Stimulated activated CD8-positive, alpha-beta memory T cell treated with anti-CD3 and anti-CD28 coated beads, Interleukin-2, amount 100 ng/mL, for 1 hour (primary cell): ENCODE measurements at regions not wholly inside any gene's neighbourhood (a gene's known extent, or its start where the extent isn't known, plus 50 kb on each side); places are given as distances from the start of the nearest gene placed in this dataset.

Source experiments
- DNase-seq, 2 donors: peaks; one replicate each; pipeline ENCODE4 v3.0.0-alpha.2; 2020; ENCODE audit warnings: low read depth in 2 of 2

- DNase-seq: no peak
Observed at GRCh38 chr4:60013464-60014184, 1186.5 kb upstream of the ADGRL3 start.

GRCh38 chr4:60016971-60017370, 1183.2 kb upstream of the ADGRL3 start:
- DNase-seq: no peak

DNA sequence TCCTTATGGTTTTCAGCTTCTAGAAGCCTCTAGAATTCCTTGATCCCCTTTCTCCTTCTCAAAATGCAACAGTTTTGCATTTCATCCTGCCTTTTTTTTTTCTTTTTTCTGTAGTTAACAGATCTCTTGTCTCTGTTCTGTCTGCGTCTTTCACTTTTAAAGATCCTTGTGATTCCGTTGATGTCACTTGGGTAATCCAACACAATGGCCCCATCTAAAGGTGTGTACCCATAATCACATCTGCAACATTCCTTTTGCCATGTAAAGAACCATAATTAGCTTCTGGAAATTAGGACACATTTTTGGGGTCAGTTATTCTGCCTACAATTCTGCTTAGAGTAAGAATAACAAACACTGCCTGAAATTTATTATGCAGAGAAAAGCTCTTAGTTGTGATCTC, 1180.9 kb upstream of the ADGRL3 start:
- no peak for DNase-seq

GRCh38 chr4:60019946-60020345, 1180.2 kb upstream of the ADGRL3 start:
- no peak for DNase-seq

GRCh38 chr4:60020389-60020788, 1179.7 kb upstream of the ADGRL3 start:
- DNase-seq: no peak

GRCh38 chr4:60033826-60034225, 1166.3 kb upstream of the ADGRL3 start:
- DNase-seq: no peak

DNA sequence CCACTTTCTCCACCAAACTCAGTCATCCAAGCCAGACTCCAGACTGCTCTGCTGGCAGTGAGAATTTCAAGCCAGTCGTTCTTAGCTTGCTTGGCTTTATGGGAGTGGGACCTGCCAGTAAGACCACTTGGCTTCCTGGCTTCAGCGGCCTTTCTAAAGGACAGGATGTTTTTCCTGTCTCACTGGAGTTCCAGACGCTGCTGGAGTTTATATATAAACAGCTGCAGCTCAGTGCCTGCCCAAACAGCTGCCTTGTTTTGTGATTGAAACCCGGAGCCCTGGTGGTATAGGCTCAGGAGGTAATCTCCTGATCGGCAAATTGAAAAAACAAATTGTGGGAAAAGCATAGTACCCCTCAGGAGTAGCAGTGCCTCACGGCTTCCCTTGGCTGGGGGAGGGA, 1165.8 kb upstream of the ADGRL3 start:
- no peak for DNase-seq

- no peak for DNase-seq
Observed at GRCh38 chr4:60039908-60040307, 1160.2 kb upstream of the ADGRL3 start.

DNA sequence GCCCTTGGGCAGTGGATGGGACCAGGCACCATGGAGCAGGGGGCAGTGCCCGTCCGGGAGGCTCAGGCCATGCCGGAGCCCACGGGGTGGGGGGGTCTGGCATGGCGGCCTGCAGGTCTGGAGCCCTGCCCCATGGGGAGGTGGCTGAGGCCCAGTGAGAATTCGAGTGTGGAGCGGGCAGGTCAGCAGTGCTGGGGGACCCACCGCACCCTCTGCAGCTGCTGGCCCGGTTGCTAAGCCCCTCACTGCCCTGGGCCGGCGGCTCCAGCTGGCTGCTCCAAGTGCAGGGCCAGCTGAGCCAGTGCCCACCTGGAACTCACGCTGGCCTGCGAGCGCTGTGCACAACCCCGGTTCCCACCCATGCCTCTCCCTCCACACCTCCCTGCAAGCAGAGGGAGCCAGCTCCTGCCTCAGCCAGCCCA, 1157.9 kb upstream of the ADGRL3 start:
- DNase-seq: no peak

- DNase-seq: no peak
Observed at GRCh38 chr4:60042941-60043340, 1157.2 kb upstream of the ADGRL3 start.

GRCh38 chr4:60078984-60079383, 1121.1 kb upstream of the ADGRL3 start:
- DNase-seq: no peak

DNA sequence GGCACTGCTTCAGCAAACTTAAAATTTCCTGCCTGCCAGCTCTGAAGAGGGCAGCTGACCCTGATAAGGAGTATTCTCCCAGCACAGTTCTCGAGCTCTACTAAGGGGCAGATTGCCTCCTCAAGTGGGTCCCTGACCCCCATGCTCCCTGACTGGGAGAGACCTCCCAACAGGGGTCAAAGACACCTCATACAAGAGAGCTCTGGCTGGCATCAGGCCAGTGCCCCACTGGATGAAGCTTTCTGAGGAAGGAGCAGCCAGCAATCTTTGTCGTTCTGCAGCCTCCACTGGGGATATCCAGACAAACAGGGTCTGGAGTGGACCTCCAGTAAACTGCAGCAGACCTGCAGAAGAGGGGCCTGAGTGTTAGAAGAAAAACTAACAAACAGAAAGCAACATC, 1118.3 kb upstream of the ADGRL3 start:
- DNase-seq: no peak

DNA sequence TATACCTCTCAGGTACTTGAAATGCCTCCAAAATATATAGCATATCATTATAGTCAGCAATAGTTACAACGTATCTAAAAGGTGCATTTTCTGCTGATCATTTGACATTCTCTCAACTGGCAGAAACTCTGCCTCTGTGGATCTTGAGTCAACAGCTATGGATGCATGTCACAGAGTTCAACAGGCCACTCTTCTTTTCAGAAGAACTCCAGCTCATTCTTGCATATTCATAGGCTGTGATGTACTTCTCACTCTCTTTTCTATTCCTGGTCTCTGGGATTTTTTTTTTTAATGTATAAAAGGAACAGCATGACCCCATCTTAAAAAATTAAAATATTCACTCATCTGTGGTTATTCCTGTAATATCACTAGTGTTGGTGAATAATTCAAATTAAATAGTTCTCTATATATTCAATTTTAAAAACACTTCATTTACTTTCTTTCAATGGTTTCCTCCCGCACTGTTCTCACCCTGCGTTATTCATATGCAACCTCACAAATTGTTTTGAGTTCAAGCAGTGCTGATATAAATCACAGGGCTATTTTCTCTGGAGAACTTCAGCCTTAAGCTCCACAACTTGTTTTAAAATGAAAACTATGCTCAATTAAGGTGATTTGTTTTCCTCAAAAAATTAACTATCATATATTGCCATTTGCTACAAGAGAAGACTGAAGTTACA, 1111.2 kb upstream of the ADGRL3 start:
- no peak for DNase-seq

DNA sequence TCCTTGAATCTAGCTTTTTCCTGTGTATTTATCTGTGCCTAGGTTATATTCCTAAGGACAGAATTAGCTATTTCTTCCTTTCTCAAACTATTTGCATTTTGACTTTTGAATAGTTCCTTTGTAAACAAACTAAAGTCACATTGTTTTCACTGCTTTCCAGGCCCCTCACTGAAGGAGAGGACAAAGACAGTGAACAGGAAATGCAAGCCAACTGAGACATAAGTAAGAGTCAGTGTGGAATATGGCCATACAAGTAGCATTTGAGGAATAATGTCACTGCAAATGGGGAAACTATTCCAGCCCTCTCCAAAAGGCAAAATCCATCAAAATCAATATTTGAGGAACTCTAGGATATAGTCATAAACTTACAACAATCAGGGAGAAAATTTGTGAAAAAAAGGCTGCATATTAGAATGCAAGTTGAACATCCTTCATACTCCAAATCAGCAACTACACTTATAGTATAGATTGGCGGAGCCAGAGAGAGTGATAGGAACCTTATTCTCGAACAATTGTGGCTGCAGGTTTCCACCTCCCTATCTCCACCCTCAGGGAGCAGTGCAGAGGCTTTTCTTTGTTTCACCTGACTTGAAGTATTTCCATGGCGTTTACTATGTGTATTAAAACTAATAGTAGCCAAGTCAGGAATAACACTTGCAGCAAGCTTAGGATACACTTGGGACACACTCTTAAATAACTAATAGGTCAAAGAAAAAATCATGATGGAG, 1110.4 kb upstream of the ADGRL3 start:
- no peak for DNase-seq

DNA sequence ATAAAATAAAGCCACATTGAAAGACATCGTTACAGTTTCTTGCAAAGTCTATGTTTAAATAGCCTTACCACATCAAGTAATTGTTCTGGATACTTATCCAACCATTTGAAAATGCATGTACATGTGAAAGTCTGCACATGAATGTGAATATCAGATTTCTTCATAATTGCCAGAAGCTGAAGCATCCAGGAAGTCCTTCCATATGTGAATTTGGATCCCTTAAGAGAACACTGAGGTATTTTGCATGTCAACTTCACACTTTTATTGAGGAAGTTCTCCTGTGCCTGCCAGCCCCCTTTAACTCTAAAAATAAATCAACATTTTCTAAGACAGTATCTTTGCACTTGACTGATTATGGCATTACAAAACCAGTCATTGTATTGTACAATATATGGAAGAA, 1103.5 kb upstream of the ADGRL3 start:
- DNase-seq: no peak

DNA sequence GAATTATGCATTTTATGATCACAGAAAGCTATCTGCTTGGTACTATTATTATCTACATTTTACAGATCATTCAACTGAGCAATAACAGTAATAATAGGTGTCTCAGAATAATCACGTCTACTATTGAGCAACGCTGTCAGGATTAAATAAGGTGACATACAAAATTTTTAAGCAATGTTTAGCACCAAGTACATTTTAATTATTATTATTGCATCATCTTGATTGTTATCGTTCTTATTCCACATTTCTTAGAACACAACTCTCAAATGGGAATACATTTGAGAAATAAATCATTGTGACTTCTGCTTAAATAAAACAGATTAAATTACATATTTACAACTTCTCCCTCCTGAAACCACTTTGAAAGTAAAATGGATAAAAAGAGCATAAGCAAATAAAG, 1083.5 kb upstream of the ADGRL3 start:
- DNase-seq: no peak

DNA sequence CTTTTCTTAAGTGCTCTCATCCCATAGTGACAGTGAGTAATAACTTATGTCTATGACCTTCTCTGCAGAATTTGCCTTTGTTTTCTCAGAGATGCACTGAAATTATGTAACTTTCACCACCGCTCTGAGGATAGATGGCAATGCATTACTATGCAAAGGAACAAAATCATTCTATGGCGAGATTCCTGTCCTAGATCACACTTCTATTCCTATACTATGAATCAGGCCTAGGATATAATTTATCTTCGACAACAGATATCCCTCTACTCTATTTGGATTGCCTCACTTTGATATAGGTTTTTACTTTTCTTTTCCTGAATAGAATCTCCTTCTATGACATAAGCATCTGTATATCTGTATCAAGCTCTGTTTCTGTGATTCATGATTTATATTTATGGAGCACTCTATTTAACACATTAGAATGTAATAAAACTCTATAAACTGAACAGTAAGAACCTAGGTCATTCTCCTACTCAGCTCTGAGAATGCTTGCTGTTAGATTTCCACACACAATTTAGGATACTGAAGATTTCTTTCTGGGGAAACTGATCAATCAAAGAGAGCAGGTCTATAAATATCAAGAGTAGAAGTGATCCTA, 1082.3 kb upstream of the ADGRL3 start:
- DNase-seq: no peak

GRCh38 chr4:60122820-60123219, 1077.3 kb upstream of the ADGRL3 start:
- no peak for DNase-seq

DNA sequence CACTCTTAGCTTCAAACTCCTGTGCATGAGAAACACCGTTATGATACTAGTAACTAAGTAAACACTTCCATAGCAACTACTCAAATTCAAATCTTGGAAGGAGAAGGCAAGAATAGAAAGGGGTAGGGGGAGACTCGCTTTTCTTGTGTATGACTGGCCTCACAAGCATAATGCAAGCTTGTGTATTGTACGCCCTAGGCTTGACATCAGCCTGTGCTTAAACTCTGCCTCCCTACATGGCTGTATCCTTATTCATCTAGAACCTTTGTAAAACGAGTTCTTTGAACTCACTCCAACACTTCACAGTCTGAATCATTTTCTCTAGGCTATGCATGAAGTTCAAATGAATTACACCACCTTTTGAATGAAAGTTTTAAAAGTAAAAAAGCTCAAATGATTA, 1071.2 kb upstream of the ADGRL3 start:
- no peak for DNase-seq

GRCh38 chr4:60129740-60130139, 1070.4 kb upstream of the ADGRL3 start:
- no peak for DNase-seq

DNA sequence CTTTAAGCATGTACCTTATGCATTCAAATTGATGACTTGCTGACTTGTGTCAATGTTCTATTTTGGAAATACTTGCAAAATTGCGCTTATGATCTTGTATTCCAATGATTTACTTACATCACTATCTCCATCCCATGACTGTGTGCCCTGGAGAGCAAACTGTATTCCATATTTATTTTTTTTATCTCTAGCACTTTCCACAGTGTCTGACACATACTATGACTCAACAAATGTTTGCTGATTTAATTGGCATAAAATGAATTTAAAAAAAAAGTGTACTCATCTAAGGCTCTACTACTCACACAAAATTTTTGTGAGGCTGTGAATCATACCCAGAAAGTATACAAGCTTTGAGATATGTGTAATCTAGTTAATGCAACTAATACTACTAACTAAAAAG, 1066.8 kb upstream of the ADGRL3 start:
- no peak for DNase-seq

GRCh38 chr4:60134099-60134498, 1066.0 kb upstream of the ADGRL3 start:
- DNase-seq: no peak

DNA sequence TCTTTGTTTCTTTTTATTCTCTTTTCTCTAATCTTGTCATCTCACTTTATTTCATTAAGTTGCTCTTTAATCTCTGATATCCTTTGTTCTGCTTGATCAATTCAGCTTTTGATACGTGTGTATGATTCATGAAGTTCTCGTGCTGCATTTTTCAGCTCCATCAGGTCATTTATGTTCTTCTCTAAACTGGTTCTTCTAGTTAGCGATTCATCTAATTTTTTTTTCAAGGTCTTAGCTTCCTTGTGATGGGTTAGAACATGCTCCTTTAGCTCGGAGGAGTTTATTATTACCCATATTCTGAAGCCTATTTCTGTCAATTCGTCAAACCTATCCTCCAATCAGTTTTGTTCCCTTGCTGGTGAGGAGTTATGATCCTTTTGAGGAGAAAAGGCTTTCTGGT, 1045.0 kb upstream of the ADGRL3 start:
- no peak for DNase-seq
